ENCODE measurements at regions not wholly inside any gene's neighbourhood (a gene's known extent, or its start where the extent isn't known, plus 50 kb on each side); places are given as distances from the start of the nearest gene placed in this dataset.

- Mint-ChIP-seq H3K4me3 (ENCODE audit: unreplicated experiment) (no peak overlapping the region), H3K27me3 (ENCODE audit: insufficient read depth, unreplicated experiment) (no peaks in the 10 kb centered on the region), H3K36me3 (ENCODE audit: insufficient read depth, unreplicated experiment) (no peaks in the 10 kb centered on the region), H3K9me3 (ENCODE audit: unreplicated experiment) (peaks cover 6% of the 10 kb centered on the region), H3K27ac (ENCODE audit: low read depth, unreplicated experiment) (no peak overlapping the region), H3K4me1 (ENCODE audit: insufficient read depth, unreplicated experiment) (peaks cover 12% of the 10 kb centered on the region)
- intact Hi-C loops (cut with micrococcal nuclease) = no loop called here
- no TSS peak for BruUV-seq (replicated peaks)
- POLR2A ChIA-PET = interaction anchor here (0.7 kb wide), 1 partner anchor 99 kb away, joined by 3 read pairs; the partner anchor contains the start of gene STXBP5
- CTCF ChIA-PET = no interaction called here
- no peak for DNase-seq (ENCODE audit: unreplicated experiment)
- no peak for TF ChIP-seq CTCF (IDR thresholded peaks at IDR 0.05; ENCODE audit: unreplicated experiment)
Observed at GRCh38 chr6:147105786-147106185, 98.4 kb upstream of the STXBP5 start.

- no TSS peak for BruUV-seq (replicated peaks)
- H3K36me3 Mint-ChIP-seq (ENCODE audit: insufficient read depth, unreplicated experiment) = no peaks in the 10 kb centered on the region
- POLR2A ChIA-PET = interaction anchor here (0.7 to 1.3 kb wide), 2 partner anchors 8 to 96 kb away, joined by 3 read pairs; no protein-coding TSS in a partner anchor
- H3K4me1 Mint-ChIP-seq (ENCODE audit: insufficient read depth, unreplicated experiment) = peaks cover 12% of the 10 kb centered on the region
- intact Hi-C loops (cut with micrococcal nuclease) = no loop called here
- peaks cover 6% of the 10 kb centered on the region for H3K9me3 Mint-ChIP-seq (ENCODE audit: unreplicated experiment)
- H3K27ac Mint-ChIP-seq (ENCODE audit: low read depth, unreplicated experiment) = no peak overlapping the region
- no peak overlapping the region for H3K4me3 Mint-ChIP-seq (ENCODE audit: unreplicated experiment)
- no peaks in the 10 kb centered on the region for H3K27me3 Mint-ChIP-seq (ENCODE audit: insufficient read depth, unreplicated experiment)
- CTCF ChIA-PET = no interaction called here
- peak; percentile 56 for DNase-seq (ENCODE audit: unreplicated experiment)
- TF ChIP-seq CTCF (IDR thresholded peaks at IDR 0.05; ENCODE audit: unreplicated experiment) = no peak
Observed at GRCh38 chr6:147106759-147107401, 97.3 kb upstream of the STXBP5 start.

GRCh38 chr6:147108259-147108910 is 95.8 kb upstream of the STXBP5 start:
- intact Hi-C loops (cut with micrococcal nuclease) = no loop called here
- BruUV-seq (replicated peaks) = no TSS peak
- no peak overlapping the region for H3K27ac Mint-ChIP-seq (ENCODE audit: low read depth, unreplicated experiment)
- POLR2A ChIA-PET = no interaction called here
- DNase-seq (ENCODE audit: unreplicated experiment) = no peak
- CTCF ChIA-PET = no interaction called here
- no peaks in the 10 kb centered on the region for H3K27me3 Mint-ChIP-seq (ENCODE audit: insufficient read depth, unreplicated experiment)
- H3K36me3 Mint-ChIP-seq (ENCODE audit: insufficient read depth, unreplicated experiment) = no peaks in the 10 kb centered on the region
- H3K9me3 Mint-ChIP-seq (ENCODE audit: unreplicated experiment) = no peaks in the 10 kb centered on the region
- no peak overlapping the region for H3K4me3 Mint-ChIP-seq (ENCODE audit: unreplicated experiment)
- no peak for TF ChIP-seq CTCF (IDR thresholded peaks at IDR 0.05; ENCODE audit: unreplicated experiment)
- peaks cover 12% of the 10 kb centered on the region for H3K4me1 Mint-ChIP-seq (ENCODE audit: insufficient read depth, unreplicated experiment)

GRCh38 chr6:147109707-147110106 is 94.5 kb upstream of the STXBP5 start:
- CTCF ChIA-PET = no interaction called here
- no TSS peak for BruUV-seq (replicated peaks)
- intact Hi-C loops (cut with micrococcal nuclease) = no loop called here

More at GRCh38 chr6:147109707-147110106, 94.5 kb upstream of the STXBP5 start:
- TF ChIP-seq CTCF (IDR thresholded peaks at IDR 0.05; ENCODE audit: unreplicated experiment) = no peak
- Mint-ChIP-seq H3K27me3 (ENCODE audit: insufficient read depth, unreplicated experiment) (no peaks in the 10 kb centered on the region), H3K9me3 (ENCODE audit: unreplicated experiment) (no peaks in the 10 kb centered on the region), H3K4me3 (ENCODE audit: unreplicated experiment) (no peak overlapping the region), H3K27ac (ENCODE audit: low read depth, unreplicated experiment) (no peak overlapping the region), H3K4me1 (ENCODE audit: insufficient read depth, unreplicated experiment) (peaks cover 12% of the 10 kb centered on the region), H3K36me3 (ENCODE audit: insufficient read depth, unreplicated experiment) (no peaks in the 10 kb centered on the region)
- POLR2A ChIA-PET = interaction anchor here (0.9 kb wide), 1 partner anchor 9 kb away, joined by 3 read pairs; no protein-coding TSS in a partner anchor
- no peak for DNase-seq (ENCODE audit: unreplicated experiment)

Data from MCF 10A (cell line).